GM06990 (cell line): ENCODE measurements at regions not wholly inside any gene's neighbourhood (a gene's known extent, or its start where the extent isn't known, plus 50 kb on each side); places are given as distances from the start of the nearest gene placed in this dataset.

ENCODE experiments used
- DNase-seq: peaks from one replicate; pipeline ENCODE4 v3.0.0-alpha.2; 2011; ENCODE audit not compliant: insufficient read length; ENCODE audit errors: extremely low read depth
- H3K27me3 ChIP-seq: replicated peaks from 2 replicates; pipeline ENCODE4 v1.6.0; 2011; ENCODE audit warnings: low read length; ENCODE audit not compliant: control insufficient read depth, insufficient read depth
- H3K36me3 ChIP-seq: 2 replicates; pipeline ENCODE4 v1.5.1; 2011; ENCODE audit warnings: low read length; ENCODE audit not compliant: control insufficient read depth, insufficient read depth
- H3K4me3 ChIP-seq: replicated peaks from 2 replicates; pipeline ENCODE4 v1.5.1; 2011; ENCODE audit warnings: low read depth, mild to moderate bottlenecking, control low read depth, low read length
- CTCF ChIP-seq: IDR thresholded peaks from 2 replicates; pipeline ENCODE4 v1.5.1; 2011; ENCODE audit warnings: low read length, control low read depth, mild to moderate bottlenecking, inconsistent platforms; ENCODE audit not compliant: insufficient read depth, poor library complexity, severe bottlenecking

- Histone ChIP-seq H3K27me3 (no peaks in the 10 kb centered on the region), H3K4me3 (no peak overlapping the region), H3K36me3 (no peaks in the 10 kb centered on the region)
- no peak for TF ChIP-seq CTCF
- no peak for DNase-seq
Measured at GRCh38 chr16:6279286-6279685, 1053.4 kb upstream of the RBFOX1 start.

GRCh38 chr16:6274351-6274750 lies 1058.3 kb upstream of the RBFOX1 start:
- DNase-seq = no peak
- no peaks in the 10 kb centered on the region for H3K36me3 ChIP-seq
- no peak overlapping the region for H3K4me3 ChIP-seq
- TF ChIP-seq CTCF = no peak
- H3K27me3 ChIP-seq = no peaks in the 10 kb centered on the region

DNA sequence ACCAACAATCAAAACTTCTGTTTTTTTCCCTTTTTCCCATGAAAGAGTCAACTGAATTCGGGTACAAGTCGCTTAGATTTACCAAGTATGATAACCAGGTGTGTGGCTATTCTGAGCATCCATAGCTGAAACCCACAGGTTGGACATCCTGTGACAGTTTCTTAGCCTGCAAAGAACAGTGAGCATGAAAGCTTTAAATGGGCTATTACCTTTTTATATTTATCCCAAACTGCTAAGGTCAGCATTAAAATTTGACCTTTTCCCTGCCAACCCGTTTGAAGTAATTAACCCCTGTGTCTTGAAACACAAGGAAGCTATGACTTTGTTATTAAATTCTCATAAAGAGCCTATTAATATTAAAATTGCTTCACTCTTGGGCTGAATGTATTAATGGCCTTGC lies 1065.0 kb upstream of the RBFOX1 start:
- H3K36me3 ChIP-seq = no peaks in the 10 kb centered on the region
- H3K4me3 ChIP-seq = no peak overlapping the region
- no peaks in the 10 kb centered on the region for H3K27me3 ChIP-seq
- no peak for DNase-seq
- no peak for TF ChIP-seq CTCF

- DNase-seq = no peak
- H3K36me3 ChIP-seq = no peaks in the 10 kb centered on the region
- TF ChIP-seq CTCF = no peak
- H3K27me3 ChIP-seq = no peaks in the 10 kb centered on the region
- H3K4me3 ChIP-seq = no peak overlapping the region
Measured at GRCh38 chr16:6266703-6267102, 1065.9 kb upstream of the RBFOX1 start.

DNA sequence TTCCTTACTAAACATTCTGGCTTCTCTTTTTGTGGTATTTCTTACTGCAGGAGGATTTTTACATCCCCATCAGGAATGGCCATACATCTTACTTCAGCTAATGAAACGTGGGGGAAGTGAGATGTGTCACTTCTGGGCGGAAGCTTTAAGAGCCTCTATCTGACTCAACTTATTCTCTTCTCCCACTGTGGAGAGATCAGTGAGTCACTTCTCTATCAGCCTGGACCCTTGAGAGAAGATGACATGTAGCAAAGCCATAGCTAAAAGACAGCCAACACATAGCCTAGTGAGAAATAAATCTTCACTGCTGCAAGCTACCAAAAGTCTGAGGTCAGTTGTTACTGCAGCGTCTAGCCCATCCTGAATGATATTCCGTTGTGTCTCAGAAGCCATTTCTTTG lies 1066.7 kb upstream of the RBFOX1 start:
- H3K4me3 ChIP-seq = no peak overlapping the region
- no peak for DNase-seq
- TF ChIP-seq CTCF = no peak
- no peaks in the 10 kb centered on the region for H3K36me3 ChIP-seq
- H3K27me3 ChIP-seq = no peaks in the 10 kb centered on the region

- no peak for DNase-seq
Measured at GRCh38 chr16:6258056-6258455, 1074.6 kb upstream of the RBFOX1 start.

More at GRCh38 chr16:6258056-6258455, 1074.6 kb upstream of the RBFOX1 start:
- TF ChIP-seq CTCF = no peak
- Histone ChIP-seq H3K27me3 (no peaks in the 10 kb centered on the region), H3K4me3 (no peak overlapping the region), H3K36me3 (no peaks in the 10 kb centered on the region)
